ENCODE measurements at regions not wholly inside any gene's neighbourhood (a gene's known extent, or its start where the extent isn't known, plus 50 kb on each side); places are given as distances from the start of the nearest gene placed in this dataset.

DNA sequence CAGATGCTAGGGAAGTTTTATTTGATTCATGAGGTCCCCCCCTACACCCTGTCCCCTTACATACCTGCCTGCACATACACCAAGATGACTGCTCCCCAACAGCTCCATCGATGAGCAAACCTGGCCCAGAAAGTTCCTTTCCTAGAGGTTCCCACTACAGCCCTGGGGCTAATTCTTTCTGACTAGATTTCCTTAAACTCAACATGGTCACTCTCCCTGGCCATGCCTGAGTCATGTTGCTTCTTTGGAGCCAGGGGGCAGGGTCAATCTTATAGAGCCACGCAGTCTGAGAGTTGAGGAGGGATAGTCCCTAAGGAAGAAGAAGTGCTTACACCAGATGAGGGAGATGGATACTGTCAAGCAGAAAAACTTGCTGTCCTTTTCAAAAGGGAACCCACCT is 67.7 kb upstream of the GLI2 start:
- FAIRE-seq: no peak

DNA sequence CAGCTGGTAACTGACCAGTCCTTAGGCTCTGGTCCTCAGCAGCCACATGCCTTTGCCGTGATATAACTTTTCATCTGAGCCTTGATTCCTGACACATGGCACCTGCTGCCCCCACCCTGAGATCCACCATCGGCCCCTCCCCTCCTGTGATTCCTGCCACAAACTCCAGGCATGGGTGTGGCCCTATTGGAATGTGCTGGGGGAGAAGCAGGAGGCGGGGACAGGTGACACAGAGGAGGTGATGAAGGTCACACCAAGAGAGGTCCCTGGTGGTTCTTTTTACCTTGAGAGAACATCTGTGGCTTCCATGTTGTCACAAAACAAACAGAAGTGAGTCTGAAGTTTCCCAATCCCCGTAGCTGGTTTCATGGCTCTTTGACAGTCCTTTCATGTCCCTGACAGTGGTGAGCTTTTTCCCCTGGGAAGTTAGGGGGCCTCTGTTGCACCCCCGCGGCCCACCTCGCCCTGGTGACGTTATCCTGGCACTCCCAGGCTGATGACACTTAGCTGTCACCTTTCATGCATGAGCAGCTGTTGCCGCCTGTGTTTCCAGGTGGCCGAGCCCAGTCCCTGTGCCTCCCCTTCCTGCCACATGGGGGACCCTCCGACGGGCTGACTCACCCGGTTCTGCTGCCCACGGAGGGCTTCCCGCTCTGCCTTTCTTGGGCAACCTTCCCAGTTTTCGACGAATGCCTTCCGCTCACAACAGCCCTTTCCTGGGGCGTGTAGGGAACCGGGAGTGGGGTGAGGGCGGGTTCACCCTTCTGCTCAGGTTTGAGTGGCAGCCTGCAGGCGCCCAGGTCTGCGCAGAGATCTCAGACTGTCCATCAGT is 66.3 kb upstream of the GLI2 start:
- FAIRE-seq: no peak

DNA sequence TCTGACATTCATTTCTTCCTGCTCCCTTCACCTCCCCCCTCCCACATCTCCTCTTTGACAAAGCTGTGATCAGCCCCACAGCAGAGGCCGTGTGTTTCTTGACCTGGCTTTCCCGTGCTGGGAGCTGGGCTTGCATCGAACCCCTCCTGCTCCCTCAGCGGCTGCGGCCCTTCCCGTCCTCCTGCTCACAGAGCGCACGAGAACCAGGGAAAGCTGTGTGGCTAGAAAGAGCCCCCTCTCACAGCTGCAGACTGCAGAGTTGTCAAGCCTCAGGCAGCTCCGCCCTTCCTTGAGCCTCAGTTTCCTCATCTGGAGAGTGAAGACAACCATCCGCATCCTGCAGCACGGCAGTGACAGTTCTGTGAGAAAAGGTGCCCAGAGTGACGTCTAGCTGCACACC is 65.7 kb upstream of the GLI2 start:
- FAIRE-seq: no peak

DNA sequence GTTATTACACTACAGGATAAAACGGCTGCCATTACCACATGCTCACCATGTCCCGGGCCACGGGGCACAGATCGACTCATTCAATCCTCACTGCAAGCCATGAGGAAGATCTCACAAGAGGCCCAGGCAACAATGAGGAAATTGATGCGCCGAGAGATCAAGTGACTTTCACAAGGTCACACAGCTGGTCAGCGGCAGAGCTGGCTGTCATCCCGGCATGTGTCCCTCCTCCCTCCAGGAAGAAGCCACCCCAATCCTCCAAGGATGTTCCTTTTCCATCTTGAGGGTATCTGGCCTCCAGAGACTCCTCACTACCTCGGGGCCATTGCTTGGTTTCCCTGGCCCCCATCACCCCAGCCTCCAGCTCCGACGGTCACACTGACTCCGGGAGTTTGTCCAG is 65.3 kb upstream of the GLI2 start:
- FAIRE-seq: no peak

DNA sequence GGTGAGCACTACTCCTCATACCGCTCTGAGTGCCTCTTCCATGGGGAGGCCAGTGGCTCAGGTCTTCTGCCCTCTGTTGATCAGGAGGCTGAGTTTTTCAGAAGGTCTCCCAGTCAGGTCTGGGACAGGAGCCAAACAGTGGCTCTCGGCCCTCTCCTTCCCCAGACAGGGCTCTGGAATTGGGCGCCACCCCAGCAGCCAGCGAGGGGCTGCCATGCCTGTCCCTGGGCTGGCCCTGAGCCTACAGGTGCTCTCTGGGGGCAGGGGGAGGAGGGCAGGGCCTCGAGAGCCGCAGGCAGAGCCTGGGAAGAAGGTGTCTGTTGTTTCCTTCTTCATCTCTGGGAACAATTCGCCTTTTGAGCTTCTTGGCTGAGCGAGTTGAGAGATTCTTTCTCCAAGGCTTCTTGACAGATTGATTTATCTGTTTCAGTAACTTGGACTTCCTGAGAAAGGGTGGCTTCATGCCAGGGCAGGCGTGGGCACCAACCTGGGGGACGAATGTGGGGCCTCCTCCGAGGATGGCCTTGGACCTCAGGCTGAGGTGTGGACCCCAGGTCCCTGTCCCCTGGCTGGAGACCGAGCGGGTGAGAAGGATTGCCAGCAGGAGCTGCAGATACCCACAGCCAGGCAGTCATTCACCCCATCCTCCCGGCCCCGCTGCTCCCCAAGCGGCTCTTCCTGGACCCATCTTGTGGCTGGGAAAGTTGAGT is 64.7 kb upstream of the GLI2 start:
- FAIRE-seq: no peak

DNA sequence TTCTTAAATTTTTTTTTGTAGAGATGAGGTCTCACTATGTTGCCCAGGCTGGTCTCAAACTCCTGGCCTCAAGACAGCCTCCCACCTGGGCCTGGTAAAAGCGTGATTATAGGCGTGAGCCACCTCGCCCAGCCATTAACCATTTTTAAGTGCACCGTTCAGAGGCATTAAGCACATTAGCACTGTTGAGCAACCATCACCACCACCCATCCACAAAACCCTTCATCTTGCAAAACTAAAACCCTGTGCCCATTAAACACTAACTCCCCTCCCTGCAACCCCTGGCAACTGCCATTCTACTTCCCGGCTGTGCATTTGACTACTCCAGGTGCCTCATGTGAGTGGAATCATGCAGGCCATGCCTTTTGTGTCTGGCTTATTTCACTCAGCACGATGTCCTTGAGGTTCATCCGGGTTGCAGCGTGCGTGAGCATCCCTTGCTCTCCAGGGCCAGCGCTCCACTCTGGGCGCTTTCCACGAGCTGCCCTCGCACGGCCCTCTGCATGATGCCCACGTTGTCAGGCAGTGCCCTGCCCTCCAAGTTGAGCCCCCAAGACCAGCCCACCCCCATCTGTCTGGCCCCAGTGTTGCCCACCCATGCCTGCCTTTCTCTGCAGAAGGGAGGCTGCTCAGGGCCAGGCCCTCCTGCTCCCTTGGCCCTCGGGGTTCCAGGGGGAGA is 63.0 kb upstream of the GLI2 start:
- FAIRE-seq: no peak

DNA sequence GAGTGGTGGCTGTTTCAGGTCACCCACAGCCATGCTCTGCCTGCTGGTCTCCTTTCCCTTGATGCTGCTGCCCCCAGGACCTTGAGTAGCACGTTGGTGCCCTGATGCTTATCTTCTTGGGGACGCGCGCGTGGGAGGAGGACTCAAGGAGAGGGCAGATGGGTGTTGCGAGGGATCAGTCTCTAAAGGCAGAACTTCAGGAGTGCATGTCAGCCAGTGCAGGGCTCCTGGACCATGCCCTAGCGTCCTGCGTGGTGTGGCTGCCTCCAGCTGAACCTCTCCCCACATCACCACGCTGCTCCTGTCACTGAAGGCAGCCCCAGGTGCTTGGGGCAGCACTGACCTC is 62.5 kb upstream of the GLI2 start:
- no peak for FAIRE-seq

DNA sequence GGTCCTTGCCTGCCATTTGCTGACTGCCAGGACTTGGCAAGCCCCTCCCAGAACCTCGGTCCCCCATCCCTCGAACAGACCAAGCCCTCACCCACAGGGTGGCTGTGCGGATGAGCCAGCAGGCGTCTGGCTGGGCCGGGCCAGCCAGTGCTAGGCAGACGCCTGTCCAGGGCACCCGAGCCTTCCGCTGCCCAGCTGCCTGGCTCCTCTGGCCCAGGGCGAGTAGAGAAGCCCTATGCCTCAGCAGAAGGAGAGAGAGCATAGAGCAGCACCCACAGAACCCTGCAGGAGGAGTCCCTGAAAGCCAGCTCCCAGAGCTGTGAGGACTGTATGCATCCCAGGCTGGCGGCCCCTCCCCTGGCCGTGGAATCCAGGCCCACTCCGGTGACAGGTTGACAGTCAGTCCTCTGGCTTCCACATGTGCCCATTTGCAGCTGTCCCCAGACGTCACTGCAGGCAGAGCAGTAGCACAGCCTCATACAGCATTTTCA is 62.1 kb upstream of the GLI2 start:
- no peak for FAIRE-seq

DNA sequence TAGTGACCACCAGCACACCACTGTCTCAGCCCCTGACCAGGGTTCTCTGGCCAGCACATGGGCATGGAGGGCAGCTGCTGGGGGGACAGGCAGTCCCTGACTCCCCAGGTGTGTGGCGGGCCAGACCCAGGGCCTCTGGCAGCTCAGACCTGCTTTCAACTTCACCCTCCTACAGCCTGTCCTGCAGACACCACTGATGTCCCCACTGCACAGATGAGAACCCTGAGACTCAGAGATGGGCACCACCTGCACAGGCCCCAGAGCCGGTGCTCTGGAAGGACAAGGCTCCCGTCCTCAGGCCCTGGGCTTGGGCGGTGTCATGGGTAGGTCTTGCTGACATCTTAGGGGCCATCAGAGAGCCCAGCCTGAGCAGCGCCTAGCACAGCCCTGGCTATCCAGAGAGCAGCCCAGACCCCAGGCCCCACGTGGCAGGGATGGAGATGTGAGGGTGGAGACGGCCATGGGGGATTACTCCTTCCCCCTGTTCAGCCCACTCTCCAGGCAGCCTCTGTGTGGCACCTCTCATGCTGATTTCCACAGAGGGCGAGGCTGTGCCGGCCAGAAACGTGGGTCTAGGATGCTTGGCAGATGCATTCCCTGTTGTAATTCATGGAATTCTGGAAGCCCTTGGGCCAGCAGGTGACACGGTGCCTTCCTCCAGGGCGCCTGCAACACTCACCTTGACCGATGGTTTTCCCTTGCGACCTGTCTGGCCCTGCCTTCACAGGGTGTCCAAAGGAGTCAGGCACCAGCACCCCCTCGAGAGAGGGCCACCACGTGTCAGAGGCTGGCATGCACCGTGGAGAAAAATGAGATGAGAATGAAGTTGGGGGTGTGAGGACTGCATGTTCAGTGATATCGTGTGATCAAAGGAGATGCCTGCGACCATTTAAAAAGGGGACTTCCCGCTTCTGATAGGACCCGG is 61.2 kb upstream of the GLI2 start:
- no peak for FAIRE-seq

DNA sequence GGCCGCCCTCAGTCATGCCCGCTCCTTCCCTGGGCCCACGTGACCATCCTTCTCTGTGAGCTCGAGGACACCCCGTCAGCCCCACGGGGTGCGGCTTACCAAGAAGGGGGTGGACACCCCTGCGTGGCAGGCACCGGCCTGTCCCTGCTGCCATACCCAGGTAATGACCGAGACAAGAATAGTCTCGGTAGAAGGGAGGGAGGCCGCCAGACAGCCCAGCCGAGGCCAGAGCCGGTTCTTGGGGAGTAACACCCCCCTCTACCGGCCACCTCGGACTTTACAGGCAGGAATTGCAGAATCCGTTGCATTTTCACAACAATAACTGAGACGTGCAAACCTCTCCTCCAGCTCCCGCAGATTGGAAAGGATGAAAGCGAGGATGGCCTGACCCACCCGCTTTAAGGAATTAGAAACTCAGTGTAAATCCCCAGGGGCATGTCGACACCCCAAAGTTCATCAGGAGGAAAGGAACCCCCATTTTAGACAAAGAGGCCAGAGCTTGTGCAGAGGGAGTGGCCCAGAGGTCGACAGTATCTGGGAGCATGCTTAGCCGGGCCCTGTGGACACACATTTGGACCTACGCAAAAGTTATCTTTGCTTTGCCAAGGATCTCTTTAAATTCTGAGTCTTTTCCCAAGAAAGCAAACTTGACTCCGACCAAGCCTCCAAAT is 60.1 kb upstream of the GLI2 start:
- FAIRE-seq: no peak

DNA sequence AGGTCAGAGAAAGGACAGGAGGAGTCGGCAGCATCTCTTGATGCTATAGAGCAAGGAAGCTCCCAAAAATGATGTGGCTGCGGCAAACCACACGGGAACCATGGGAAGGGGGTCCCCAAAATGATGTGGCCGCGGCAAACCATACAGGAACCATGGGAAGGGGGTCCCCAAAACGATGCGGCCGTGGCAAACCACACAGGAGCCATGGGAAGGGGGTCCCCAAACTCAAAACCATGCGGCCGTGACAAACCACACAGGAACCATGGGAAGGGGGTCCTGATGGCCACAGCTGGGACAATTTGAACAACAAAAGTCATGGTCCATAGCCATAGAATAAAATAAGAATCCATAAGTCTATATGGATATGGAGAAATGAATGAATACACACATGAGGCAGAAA is 58.4 kb upstream of the GLI2 start:
- FAIRE-seq: no peak

DNA sequence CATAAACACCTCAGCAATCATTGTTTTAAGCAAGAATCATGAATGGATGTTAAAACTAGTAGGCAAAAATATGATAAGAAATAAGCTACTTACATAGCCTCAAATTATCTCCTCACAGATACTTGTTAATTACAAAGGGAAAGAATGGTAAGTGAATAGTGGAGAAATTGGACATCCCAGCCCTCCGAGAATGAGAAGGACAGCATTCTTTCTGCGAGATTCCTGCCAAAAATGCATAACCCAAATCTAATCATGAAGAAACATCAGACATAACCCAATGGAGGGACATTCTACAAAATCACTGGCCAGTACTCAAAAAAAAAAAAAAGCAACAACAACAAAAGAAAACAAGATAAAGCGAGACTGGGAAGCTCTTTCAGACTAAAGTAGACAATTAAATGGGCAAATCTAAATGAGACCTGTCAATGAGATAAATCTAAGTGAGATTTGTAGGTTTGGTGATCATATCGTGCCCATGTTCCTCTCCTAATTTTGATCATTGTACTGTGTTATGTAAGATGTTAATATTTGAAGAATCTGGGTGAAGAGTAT is 57.9 kb upstream of the GLI2 start:
- no peak for FAIRE-seq

DNA sequence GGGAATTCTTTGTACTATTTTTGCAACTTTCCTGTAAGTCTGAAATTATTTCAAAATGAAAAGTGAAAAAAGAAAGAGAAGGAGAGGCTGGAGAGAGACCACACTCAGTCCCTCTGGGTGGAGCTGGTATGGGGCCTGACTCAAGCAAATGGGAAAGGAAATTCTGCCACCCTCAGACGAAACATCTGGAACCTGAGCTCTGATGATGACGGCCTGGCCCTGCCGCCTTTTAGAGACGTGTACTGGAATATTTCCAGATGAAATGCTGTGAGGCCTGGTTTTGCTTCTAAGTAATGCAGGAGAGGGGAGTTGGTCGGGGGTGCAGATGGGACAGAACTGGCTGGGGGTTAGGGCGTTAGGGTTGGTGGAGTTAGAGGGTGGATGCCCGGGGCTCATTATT is 57.4 kb upstream of the GLI2 start:
- FAIRE-seq: no peak

DNA sequence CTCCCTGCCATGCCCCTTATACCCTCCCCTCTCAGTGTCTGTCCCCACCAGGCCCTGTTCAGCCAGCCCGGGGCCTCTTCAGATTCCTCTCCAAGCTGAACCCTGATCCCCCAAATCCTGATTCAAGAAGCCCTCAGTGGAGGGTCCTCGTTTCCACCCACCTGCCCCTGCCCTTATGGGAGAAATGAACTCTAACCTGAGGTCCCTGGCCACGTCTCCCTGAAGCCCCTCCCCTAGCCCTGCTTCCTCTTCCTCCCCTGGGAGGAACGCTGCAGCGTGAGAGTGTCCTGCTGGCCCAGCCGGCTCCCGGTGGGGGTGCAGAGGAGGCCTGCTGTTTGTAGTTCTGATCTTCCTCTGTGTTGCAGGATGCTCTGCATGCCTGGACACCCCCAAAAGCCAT is 56.7 kb upstream of the GLI2 start:
- FAIRE-seq: no peak

DNA sequence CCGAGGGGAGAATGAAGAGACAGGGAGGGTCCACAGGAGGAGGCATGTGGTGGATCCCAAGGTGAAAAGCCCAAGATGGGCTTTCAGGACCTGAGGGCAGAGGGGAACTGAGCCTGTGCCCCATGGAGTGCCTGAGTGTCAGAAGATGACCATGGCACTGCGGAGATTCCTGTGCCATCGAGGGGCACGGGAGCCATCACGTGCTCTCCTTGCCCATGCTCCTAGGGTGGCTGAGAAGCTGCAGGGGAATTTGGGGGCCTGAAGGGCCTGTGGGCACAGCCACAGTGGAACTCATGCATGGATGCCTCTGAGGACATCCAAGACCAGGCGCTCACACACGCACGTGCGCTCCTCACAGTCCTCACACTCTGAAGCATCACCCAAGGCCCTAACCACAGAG is 56.1 kb upstream of the GLI2 start:
- FAIRE-seq: no peak

DNA sequence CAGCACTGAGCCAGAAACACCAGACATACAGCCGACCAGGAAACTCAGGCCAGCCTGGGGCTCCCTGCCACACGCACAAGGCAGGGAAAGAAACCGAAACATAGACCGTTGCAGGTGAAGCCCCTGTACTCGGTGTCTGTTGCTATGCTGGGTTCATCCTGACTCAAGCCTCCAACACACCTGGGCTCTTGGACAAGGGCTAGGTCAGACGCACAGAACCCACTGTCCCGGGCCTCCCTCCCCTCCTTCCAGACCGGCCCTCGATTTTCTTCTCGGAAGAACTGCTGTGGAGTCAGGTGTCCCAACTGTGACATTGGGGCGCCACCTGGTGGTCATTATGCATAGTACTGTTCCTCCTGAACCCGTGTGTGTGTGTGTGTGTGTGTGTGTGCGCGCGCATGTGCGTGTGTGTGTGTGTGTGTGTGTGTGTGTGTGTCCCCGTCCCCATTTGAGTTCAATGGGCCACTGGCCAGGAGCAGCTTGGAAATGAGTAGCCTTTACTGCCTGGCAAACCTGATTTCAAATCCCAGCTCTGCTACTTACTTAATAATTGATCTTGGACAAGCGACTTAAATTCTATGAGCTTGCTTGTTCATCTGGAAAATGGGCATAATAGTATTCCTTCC is 55.4 kb upstream of the GLI2 start:
- FAIRE-seq: no peak

DNA sequence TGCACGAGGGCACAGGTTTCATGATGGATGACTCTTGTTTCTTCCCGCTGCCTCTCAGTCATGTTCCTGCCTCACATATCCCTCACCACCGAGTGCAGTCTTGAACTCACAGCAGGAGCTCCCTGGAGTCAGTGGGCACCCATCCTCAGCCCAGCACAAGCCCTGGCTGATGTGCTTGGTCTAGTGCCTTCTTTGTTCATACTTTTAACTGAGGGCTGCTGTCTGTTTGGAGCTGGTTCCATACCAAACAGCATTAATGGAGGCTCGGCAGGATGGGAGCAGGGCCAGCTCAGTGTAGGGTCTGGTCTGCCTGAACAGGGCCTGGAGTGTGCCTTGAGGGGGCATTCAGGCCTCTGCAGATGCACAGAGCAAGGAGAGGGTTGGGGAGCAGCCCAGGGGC is 54.5 kb upstream of the GLI2 start:
- no peak for FAIRE-seq

DNA sequence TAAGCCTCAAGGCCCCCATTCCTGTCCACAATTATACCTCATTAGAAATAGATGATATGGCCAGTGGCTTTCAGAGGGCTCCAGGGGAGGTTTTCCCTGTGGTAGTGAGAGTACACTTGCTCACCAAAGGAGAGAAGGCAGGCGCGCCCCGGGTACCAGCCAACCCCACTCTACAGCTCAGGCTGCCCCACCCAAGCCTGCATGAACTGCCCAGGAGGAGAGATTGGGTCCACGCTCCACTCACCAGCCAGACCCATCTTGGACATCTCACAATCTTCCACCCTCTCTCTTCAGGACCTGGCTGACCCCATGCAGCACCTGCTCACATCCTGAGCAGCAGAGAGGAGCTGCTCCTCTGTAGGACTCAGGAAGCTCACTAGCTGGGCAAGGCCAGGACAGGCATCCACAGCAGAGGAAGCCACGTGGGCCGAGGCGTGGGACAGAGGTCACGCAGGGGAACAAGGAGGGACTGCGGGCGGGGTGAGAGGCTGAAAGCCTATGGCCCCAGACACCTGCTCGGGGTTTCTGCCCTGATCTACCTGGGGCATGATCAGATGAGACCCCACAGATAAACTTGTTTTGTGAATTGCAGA is 53.9 kb upstream of the GLI2 start:
- FAIRE-seq: no peak

DNA sequence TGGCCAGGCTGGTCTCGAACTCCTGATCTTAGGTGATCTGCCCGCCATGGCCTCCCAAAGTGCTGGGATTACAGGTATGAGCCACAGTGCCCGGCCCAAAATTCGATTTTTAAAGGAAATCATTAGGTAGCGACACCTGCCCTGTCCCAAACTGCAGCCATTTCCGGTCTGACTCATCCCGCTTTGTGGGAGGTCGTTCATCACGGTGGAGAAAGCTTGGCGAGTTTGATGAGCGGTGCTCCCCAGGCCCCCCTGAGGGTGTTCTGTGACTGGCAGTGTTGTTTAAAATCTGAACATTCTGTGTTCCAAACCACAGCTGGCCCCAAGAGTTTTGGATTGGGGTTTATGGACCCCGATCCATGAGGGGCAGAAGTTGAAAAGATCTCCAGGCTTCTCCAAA is 53.0 kb upstream of the GLI2 start:
- FAIRE-seq: no peak

DNA sequence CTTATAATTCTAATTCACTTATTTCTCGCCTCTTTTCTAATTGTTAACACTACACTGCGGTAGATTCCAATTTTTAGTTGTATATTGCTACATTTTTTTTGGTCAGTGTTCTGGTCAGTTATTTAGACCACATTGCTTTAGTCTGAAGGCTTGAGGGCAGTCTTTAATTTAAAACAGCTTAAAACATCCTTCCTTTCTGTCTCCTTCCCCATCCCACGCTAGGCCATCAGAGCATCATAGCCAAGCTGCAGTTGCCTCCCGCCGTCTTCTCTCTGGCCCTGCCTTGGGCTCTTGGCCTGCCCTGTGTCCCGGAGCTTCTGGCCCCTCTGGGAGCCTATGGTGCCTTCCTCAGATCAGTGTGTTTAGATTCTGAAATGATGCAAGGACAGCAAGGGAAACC is 52.6 kb upstream of the GLI2 start:
- no peak for FAIRE-seq

DNA sequence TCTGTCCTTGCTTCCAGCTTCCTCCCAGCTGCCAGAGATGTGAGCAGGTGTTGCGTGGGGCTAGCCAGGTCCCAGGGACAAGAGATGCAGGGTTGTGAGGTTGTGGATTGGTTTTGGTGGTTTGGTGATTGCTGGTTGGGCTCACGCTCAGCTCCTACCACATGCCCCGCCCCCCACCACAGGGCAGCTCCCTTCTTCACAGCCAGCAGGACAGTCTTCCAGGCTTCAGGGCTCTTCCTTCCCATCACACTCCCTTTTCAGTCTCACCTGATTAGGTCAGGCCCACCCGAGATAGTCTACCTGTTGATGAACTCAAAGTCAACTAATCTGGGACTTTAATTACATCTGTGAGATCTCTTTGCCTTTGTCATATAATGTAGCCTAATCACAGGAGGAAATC is 52.0 kb upstream of the GLI2 start:
- FAIRE-seq: no peak
